ENCODE measurements at regions not wholly inside any gene's neighbourhood (a gene's known extent, or its start where the extent isn't known, plus 50 kb on each side); places are given as distances from the start of the nearest gene placed in this dataset.
"Not testable (repeated sequence)": the region's sequence is repeated elsewhere in the genome, so short reads cannot be mapped to it uniquely, and the experiment has no call there.

- intact Hi-C loops (cut with micrococcal nuclease) = no loop called here
Observed at GRCh38 chr2:183898641-183899040, 699.7 kb upstream of the ZNF804A start.

DNA sequence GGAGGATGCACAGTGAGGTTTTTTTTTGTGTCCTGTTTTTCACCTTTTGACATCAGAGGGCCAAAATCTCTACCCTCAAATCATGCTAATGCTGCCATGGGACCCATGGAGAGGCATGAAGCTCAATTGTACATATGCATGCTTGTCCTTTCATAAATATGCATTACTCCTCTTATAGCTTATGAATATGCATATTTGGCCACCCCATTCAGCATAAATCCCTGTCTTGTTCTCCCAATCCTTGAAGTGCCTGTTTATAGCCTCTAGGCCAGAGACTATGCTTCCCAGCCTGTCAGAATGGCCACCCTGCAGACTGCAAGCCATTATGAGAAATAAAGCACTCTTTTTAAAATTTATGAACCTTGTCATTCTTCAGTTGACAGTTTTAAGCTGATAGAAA is 696.4 kb upstream of the ZNF804A start:
- intact Hi-C loops (cut with micrococcal nuclease) = no loop called here

GRCh38 chr2:183903026-183903425 is 695.3 kb upstream of the ZNF804A start:
- intact Hi-C loops (cut with micrococcal nuclease) = no loop called here

- intact Hi-C loops (cut with micrococcal nuclease) = not testable (repeated sequence)
Observed at GRCh38 chr2:183916041-183916440, 682.3 kb upstream of the ZNF804A start.

DNA sequence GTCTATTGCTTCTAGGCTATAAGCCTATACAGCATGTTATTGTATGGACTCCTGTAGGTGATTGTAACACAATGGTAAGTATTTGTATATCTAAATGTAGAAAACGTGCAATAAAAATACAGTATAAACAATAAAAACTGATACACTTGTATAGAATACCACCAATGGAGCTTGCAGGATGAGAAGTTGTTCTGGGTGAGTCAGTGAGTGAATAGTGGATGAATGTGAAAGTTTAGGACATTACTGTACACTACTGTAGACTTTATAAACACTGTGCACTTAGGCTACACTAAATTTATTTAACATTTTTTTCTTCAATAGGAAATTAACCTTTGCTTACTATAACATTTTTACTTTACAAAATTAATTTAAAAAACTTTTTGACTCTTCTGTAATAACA is 679.2 kb upstream of the ZNF804A start:
- intact Hi-C loops (cut with micrococcal nuclease) = no loop called here

DNA sequence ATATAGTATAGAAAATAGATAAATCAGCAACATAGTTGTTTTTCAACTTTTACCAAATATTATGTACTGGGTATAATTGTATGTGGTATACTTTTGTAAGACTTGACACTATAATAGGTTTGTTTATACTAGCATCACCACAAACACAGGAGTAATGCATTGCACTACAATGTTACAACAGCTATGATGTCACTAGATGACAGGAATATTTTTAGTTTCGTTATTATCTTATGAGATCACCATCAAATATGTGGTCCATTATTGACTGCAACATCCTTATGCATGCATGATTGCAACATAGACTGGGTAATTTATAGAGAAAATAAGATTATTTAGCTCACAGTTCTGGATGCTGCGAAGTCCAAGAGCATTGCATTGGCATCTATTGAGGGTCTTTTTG is 678.4 kb upstream of the ZNF804A start:
- intact Hi-C loops (cut with micrococcal nuclease) = no loop called here

DNA sequence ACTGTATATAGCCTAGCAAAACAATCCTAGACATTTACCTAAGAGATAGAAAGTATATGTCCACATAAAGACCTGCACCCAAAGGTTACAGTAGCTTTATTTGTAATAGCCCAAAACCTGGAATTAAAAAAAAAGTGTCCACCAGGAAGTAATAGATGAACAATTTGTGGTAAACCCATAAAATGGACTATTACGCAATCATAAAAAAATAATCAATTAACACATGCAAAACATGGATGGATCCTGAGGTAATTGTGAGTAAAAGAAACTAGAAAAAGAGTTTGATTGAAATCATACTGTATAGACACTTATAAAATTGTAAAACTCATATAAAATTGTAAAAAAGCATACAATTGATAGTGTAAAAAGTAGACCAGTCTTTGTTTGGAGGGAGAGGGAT is 673.0 kb upstream of the ZNF804A start:
- intact Hi-C loops (cut with micrococcal nuclease) = no loop called here

- intact Hi-C loops (cut with micrococcal nuclease) = no loop called here
Observed at GRCh38 chr2:183926433-183926832, 671.9 kb upstream of the ZNF804A start.

- intact Hi-C loops (cut with micrococcal nuclease) = no loop called here
Observed at GRCh38 chr2:183927406-183928325, 670.7 kb upstream of the ZNF804A start.

- intact Hi-C loops (cut with micrococcal nuclease) = no loop called here
Observed at GRCh38 chr2:183935005-183935404, 663.3 kb upstream of the ZNF804A start.

GRCh38 chr2:183937220-183937619 is 661.1 kb upstream of the ZNF804A start:
- intact Hi-C loops (cut with micrococcal nuclease) = no loop called here

DNA sequence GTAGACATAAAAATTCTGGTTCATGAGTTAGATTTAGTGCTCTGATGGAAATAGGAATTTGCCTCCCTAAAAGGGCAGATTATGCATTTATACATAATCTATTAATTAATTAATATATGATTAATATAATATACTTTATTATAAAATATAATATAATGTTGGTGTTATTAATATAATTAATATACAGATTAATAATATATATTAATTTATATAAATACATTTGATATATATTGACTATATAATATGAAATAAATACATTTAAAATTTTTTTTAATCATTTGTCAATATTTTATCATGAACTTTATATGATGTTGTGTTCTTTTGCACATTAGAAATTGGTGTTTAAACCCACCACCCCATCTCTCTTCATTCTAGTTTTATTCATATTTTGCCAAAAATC is 652.1 kb upstream of the ZNF804A start:
- intact Hi-C loops (cut with micrococcal nuclease) = no loop called here

DNA sequence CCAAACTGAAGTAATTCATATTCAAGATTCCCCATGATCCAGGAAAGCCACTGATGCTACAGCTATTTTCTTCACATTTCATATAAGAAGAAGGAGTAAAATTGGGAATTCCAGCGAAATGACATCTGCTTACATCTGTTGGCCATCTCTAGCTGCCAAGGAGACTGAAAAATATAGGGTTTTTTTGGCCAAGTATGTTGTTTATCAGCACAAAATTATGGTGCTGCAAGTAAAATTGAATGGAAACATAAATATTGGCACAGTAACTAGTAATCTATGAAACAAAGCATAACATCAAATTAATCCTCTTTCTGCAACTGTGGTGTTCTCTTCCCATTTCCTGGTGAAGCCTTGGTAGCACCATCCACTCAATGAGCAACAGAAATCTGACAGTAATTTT is 649.5 kb upstream of the ZNF804A start:
- intact Hi-C loops (cut with micrococcal nuclease) = no loop called here

DNA sequence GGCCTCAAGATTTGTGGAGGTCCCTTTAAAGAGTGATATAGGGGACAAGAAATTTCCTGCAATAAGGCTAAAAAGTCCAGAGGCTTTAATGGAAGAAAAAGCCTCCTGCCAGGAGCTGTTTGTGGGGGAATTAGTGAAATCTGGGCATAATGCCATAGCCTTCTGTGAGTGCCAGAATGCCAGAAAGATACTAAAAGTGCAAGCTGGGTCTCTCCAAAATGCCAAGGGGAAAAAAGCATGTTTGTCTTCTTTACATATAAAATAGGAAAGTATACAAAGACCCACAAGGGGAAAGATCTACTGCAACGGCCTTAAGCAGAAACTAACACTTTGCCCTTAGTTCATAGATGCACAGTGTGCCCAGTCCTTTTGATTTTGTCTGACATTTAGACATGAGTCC is 647.7 kb upstream of the ZNF804A start:
- intact Hi-C loops (cut with micrococcal nuclease) = no loop called here

- intact Hi-C loops (cut with micrococcal nuclease) = no loop called here
Observed at GRCh38 chr2:183951630-183952029, 646.7 kb upstream of the ZNF804A start.

GRCh38 chr2:183952741-183953140 is 645.6 kb upstream of the ZNF804A start:
- intact Hi-C loops (cut with micrococcal nuclease) = no loop called here

DNA sequence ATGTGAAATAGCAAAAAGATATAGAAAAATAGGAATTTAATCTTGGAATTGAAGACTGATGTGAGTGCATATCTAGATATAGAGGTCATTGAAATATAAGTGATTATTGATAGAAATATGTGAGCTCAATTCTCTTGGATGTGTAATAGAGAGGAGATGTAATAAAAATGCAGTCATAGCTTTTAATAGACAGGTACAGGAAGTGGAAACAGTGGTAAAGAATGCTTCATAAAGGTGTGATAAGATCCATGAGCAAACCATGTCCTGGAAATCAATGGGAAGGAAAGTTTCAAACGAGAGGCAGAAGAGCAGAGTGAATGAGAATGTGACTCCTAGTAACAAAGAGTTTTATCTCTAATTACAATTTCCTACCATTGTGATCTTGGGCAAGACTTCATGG is 634.7 kb upstream of the ZNF804A start:
- intact Hi-C loops (cut with micrococcal nuclease) = no loop called here

DNA sequence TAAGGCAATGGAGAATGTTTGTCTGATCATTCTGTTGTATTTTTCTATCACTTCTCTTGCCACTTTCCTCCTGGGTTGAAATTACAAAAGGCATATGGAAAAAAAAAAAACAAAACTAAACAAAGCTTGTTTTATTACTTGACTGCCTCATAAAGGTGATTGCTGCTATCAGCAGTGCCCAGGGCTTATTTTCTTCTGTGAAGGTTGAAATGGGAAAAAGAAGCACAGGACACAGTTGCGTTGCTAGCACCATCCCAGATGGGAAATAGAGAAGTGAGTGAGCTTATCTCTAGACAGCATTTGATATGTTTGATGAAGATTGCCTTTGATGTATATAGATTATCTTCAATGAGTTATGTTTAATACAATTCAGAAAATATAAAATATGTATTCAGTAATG is 633.8 kb upstream of the ZNF804A start:
- intact Hi-C loops (cut with micrococcal nuclease) = no loop called here

DNA sequence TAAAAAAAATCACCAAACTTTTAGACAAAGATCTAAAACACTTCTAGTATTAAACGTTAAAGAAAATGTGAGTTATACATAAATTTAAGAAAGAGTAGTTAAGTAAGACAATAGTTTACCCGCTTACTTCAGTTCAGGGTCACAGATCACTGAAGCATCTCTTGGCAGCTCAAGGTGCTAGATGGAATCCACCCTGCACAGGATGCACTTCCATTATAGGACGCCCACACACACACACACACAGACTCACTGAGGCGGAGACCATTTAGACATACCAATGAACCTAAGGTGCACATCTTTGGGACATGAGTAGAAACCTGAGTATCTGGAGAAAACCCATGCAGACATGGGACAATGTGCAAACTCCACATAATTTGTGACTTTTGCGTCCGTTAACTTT is 630.6 kb upstream of the ZNF804A start:
- intact Hi-C loops (cut with micrococcal nuclease) = no loop called here

- intact Hi-C loops (cut with micrococcal nuclease) = not testable (repeated sequence)
Observed at GRCh38 chr2:183975676-183976075, 622.7 kb upstream of the ZNF804A start.

GRCh38 chr2:183984871-183985270 is 613.5 kb upstream of the ZNF804A start:
- intact Hi-C loops (cut with micrococcal nuclease) = no loop called here

DNA sequence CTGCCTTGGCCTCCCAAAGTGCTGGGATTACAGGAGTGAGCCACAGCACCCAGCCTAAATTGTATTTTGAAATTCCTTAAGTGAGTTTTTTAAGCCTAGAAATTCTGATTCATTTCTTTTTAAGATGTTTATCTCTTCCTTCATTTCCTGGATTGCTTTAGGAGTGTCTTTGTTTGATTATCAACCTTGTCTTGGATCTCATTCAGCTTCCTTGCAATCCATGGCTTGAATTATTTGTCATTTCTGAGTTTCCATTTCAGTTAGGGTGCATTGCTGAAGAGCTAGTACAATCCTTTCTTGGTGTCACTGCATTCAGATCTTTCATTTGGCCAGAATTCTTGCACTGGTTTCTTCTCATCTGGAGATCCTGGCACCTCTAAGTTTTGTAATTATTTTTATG is 606.4 kb upstream of the ZNF804A start:
- intact Hi-C loops (cut with micrococcal nuclease) = no loop called here

- intact Hi-C loops (cut with micrococcal nuclease) = no loop called here
Observed at GRCh38 chr2:183993052-183993451, 605.3 kb upstream of the ZNF804A start.
